Skin of body (tissue), 1 donor: ENCODE measurements at regions not wholly inside any gene's neighbourhood (a gene's known extent, or its start where the extent isn't known, plus 50 kb on each side); places are given as distances from the start of the nearest gene placed in this dataset.
A peak's percentile ranks its signal among the peaks of the same experiment; 100 is the strongest.
"Not testable (repeated sequence)": the region's sequence is repeated elsewhere in the genome, so short reads cannot be mapped to it uniquely, and the experiment has no call there.

Experiments
- DNase-seq: peaks from one replicate; lab custom pipeline; 2025; lab: John Stamatoyannopoulos, UW

DNA sequence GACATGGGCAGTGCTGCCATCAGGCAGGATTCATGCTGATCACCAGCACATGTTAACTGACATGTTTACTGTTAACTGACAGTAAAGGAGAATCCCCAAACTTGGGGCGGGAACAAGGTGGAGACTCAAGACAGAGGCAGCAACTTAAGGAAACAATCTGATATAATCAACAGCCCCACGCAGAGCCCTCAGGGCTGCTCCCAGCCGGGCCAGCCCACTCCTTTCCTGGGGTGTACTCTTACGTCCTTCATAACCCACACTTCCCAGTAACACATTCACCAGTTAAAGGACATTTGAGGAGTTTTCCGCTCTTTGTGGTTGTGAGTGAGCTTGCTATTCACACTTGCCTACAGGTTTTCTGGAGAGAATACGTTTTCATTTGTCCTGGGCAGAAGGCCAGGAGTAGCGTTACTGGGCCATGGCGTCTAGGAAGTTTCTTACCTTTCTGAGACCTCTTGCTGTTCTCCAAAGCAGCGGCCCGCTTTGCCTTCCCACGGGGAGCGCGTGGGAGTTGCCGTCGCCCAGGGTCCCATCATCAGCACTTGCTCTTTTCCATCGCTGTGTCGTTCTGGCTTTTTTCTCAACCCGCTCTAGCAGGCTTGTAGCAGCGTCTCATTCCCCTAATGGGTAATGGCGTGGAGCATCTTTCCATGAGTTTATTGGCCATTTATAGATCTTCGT lies 56.4 kb downstream of the FOXF2 start:
- no peak for DNase-seq

DNA sequence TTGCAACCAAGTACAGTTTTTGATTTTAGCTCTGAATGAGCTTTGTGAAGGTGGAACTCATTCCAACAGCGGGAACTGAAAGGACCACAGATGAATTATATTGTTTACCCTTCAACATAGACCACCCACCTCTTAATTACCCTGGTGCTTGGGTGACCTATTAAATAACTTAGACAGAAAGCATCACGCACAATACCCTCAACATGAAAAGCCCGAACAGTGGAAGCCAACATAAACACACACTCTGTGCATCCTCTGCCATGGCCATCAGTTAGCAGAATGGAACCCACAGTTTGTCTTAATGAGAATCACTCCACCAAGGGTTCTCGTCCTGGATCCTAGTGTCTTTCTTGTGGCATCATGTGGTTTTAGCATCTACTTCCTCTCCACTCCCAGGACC lies 60.5 kb downstream of the FOXF2 start:
- no peak for DNase-seq

GRCh38 chr6:1453024-1453423 lies 63.6 kb downstream of the FOXF2 start:
- DNase-seq = no peak

- DNase-seq = not testable (repeated sequence)
Measured at GRCh38 chr6:1456816-1457215, 67.4 kb downstream of the FOXF2 start.

- no peak for DNase-seq
Measured at GRCh38 chr6:1461207-1461606, 71.8 kb downstream of the FOXF2 start.

- DNase-seq = no peak
Measured at GRCh38 chr6:1461736-1462135, 72.4 kb downstream of the FOXF2 start.

GRCh38 chr6:1463275-1463674 lies 73.9 kb downstream of the FOXF2 start:
- no peak for DNase-seq

DNA sequence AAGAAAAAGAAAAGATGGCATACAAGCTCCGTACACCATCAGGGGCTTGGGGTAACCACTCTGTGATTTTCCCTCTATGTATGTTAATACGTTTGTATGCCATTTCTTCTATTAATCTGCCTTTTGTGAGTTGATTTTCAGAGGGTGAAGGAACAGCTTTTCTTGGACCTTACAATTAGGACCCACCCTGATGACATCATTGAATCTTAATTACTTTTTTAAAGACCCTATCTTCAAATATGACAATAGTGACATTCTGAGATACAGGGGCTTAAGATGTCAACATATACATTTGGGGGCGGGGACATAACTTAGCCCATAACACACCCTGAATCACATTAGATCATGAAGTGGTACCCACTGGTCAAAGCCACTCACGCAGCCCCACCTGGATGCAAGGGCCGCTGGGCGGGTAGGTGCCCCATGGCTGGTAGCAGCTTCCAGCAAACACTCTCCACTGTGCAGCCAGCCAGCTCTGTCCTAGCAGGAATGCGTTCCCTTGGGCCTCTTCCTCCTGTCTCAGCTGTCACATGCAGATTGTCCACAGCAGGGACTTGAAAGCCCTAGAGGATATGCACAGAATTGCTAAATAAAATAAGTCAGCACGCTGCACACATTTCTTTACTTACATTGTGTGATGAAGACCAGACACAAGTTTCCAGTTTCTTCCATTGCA lies 74.5 kb downstream of the FOXF2 start:
- no peak for DNase-seq

GRCh38 chr6:1464781-1465370 lies 75.5 kb downstream of the FOXF2 start:
- DNase-seq = peak; percentile 20

DNA sequence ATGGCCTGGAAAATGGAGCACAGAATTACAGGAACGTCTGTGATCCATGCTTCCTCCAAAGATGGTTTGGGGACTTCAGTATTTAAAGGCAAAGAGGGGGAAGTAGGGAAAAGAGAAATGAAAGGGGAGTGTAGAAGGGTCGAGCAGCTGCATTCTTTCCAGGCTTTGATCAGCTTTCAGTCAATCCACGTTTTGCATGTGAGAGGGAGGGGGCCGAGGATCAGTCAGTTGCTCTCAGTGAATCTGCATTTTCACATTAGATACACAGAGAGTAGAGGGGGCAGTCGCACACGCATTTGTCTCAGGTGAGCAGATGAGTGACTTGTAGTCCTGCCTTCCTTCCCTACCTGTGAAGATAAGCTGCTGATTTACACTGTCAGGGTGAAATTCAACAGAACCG lies 78.8 kb downstream of the FOXF2 start:
- no peak for DNase-seq

DNA sequence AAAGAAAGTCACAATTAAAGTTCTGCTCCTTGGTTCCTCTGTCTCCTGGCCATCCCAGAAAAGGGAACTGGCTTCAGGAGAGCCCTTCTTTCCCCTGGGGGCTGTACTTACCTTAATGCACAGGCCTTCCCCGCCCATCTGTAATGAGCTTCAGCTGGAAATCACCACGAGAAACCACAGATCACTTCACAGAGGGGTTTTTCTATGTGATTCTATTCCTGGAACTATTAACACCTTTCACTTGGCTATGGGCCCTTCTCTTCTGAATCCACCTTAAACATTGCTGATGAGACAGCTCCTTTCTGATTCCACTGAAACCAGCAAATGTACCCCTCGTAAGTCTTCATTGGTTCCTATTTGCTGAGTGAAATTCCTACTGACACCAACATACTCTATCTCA lies 80.7 kb downstream of the FOXF2 start:
- no peak for DNase-seq

DNA sequence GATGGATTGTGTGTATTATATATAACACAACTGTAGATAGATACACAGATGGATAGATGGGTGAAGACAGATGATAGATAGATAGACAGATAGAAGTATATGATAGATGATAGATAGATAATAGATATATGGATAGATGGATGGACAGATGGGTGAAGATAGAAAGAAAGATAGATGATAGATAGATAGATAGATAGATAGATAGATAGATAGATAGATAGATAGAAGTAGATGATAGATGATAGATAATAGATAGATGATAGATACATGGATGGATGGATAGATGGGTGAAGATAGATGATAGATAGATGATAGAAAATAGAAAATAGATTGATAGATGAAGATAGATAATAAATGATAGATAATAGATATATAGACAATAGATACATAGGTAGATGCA lies 83.3 kb downstream of the FOXF2 start:
- no peak for DNase-seq

- no peak for DNase-seq
Measured at GRCh38 chr6:1473166-1473565, 83.8 kb downstream of the FOXF2 start.

DNA sequence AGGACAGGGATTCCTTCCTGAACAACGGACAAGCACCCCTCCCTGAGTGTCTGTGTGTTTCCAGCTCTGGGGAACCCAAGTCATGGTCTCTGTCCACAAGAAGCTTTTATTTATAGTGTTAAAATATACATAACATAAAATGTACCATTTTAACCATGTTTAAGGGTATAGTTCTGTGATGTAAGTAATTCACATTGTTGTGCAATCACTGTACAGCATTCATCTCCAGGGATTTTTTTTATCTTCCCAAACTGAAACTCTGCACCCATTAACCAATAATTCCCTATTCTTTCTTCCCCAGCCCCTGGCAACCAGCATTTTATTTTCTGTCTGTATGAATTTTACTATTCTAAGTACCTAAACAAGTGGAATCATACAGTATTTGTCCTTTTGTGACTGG lies 84.2 kb downstream of the FOXF2 start:
- no peak for DNase-seq

DNA sequence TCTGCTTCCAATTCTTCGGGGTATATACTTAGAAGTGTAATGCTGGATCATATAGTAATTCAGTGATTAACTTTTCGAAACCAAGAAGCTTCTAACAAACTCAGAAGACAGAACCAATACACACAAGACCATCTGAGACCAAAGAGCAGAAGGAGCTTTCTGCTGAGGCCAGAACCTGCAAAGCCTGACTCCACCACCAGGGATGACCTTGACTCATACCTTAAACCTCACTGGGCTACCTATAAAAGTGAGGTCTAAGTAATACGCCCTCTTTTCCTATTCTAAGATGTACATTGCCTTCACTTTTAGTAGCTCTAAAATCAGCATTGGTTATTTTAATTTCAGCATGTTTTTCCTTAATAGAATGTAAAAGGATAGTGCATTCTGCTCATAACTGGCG lies 84.8 kb downstream of the FOXF2 start:
- DNase-seq = no peak

DNA sequence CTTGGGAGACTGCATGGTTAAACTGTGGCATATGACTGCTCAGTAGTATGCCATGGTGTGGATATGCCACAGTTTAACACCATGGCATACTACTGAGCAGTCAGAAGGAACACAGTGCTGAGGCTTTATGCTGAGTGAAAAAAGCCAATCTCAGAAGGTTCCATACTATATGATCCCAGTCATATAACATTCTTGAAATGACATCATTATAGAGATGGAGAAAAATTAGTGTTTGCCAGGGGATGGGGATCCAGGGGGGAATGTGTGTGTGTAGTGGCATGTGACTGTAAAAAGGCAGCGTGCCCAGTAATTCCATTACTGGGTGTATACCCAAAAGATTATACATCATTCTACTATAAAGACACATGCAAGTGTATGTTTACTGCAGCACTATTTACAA lies 85.8 kb downstream of the FOXF2 start:
- no peak for DNase-seq

- DNase-seq = no peak
Measured at GRCh38 chr6:1477432-1478090, 88.2 kb downstream of the FOXF2 start.

DNA sequence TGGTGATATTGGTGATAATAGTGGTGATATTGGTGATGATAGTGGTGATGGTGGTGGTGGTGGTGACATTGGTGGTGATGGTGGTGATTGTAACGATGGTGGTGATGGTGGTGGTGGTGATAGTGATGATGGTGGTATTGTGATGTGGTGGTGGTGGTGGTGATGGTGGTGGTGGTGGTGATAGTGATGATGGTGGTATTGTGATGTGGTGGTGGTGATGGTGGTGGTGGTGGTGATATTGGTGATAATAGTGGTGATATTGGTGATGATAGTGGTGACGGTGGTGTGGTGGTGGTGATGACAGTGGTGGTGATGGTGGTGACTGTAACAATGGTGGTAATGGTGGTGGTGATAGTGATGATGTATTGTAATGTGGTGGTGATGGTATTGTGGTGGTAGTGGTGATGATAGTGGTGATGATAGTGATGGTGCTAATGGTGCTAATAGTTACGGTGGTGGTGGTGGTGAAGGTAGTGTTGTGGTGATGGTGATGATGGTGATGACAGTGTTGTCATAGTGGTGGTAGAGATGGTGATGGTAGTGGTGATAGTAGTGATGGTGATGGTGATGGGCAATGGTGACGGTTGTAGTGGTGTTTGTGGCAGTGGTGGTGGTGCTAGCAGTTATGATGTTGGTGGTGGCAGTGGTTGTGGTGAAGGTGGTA lies 88.9 kb downstream of the FOXF2 start:
- not testable (repeated sequence) for DNase-seq

GRCh38 chr6:1479095-1479494 lies 89.7 kb downstream of the FOXF2 start:
- no peak for DNase-seq

GRCh38 chr6:1479601-1480221 lies 90.3 kb downstream of the FOXF2 start:
- DNase-seq = no peak

GRCh38 chr6:1481286-1481685 lies 91.9 kb downstream of the FOXF2 start:
- DNase-seq = no peak
